ENCODE measurements at regions not wholly inside any gene's neighbourhood (a gene's known extent, or its start where the extent isn't known, plus 50 kb on each side); places are given as distances from the start of the nearest gene placed in this dataset.

GRCh38 chr11:109071262-109071661 is 350.7 kb upstream of the C11orf87 start:
- intact Hi-C loops (cut with micrococcal nuclease), result no loop called here
- no peak for ATAC-seq
- DNase-seq (ENCODE audit: low read depth, low spot score), result no peak
- RAD21 ChIA-PET (ENCODE audit: low non-redundant PET in 1 of 2, low total read pairs in 2 of 2, uncharacterized antibody in 2 of 2, unreplicated experiment in 2 of 2), result no interaction called here
- POLR2A ChIA-PET, result no interaction called here
- no peak overlapping the region for H2AFZ ChIP-seq (ENCODE audit: low read depth, low read length, poor library complexity, severe bottlenecking)
- no peaks in the 10 kb centered on the region for H3K4me1 ChIP-seq (ENCODE audit: control insufficient read depth in 1 of 2, insufficient read depth in 2 of 2, low read length in 2 of 2)
- no peak overlapping the region for H3K4me2 ChIP-seq (ENCODE audit: low read length)
- no peaks in the 10 kb centered on the region for H3K79me2 ChIP-seq (ENCODE audit: insufficient read depth, low read length)
- no peaks in the 10 kb centered on the region for H3K27me3 ChIP-seq (ENCODE audit: insufficient read depth, low read length)
- no peaks in the 10 kb centered on the region for H3K9me2 ChIP-seq (ENCODE audit: insufficient read depth)
- TF ChIP-seq POLR2AphosphoS5 (IDR thresholded peaks at IDR 0.05; ENCODE audit: low read depth, low read length), result no peak
- no peak for TF ChIP-seq POLR2A (IDR thresholded peaks at IDR 0.05; ENCODE audit: borderline replicate concordance, extremely low read depth, insufficient read depth, insufficient read length)
- TF ChIP-seq SP1 (IDR thresholded peaks at IDR 0.05; ENCODE audit: low read depth), result no peak
- no TSS peak for BruUV-seq (replicated peaks)
- H3K36me3 ChIP-seq (ENCODE audit: control insufficient read depth in 1 of 2, insufficient read depth in 2 of 2, low read length in 2 of 2), result no peaks in the 10 kb centered on the region
- no peak overlapping the region for H3K4me3 ChIP-seq (replicated peaks in 1 of 2; ENCODE audit: low read depth in 1 of 2, low read length in 2 of 2)
- H3K27ac ChIP-seq (ENCODE audit: low read depth, low read length), result no peak overlapping the region
- H3K9ac ChIP-seq (ENCODE audit: low read length), result no peak overlapping the region
- H3K9me3 ChIP-seq (ENCODE audit: control insufficient read depth in 1 of 2, insufficient read depth in 1 of 2, low read depth in 1 of 2, low read length in 2 of 2), result no peaks in the 10 kb centered on the region
- CTCF ChIA-PET, result no interaction called here
- no peaks in the 10 kb centered on the region for H4K20me1 ChIP-seq (ENCODE audit: insufficient read depth)

- Histone ChIP-seq H3K9ac (ENCODE audit: low read length) (no peak overlapping the region), H3K4me2 (ENCODE audit: low read length) (no peak overlapping the region), H3K36me3 (ENCODE audit: control insufficient read depth in 1 of 2, insufficient read depth in 2 of 2, low read length in 2 of 2) (no peaks in the 10 kb centered on the region), H4K20me1 (ENCODE audit: insufficient read depth) (no peaks in the 10 kb centered on the region), H3K79me2 (ENCODE audit: insufficient read depth, low read length) (no peaks in the 10 kb centered on the region), H3K4me3 (replicated peaks in 1 of 2; ENCODE audit: low read depth in 1 of 2, low read length in 2 of 2) (no peak overlapping the region), H3K4me1 (ENCODE audit: control insufficient read depth in 1 of 2, insufficient read depth in 2 of 2, low read length in 2 of 2) (no peaks in the 10 kb centered on the region), H3K27ac (ENCODE audit: low read depth, low read length) (no peak overlapping the region), H3K9me2 (ENCODE audit: insufficient read depth) (no peaks in the 10 kb centered on the region), H3K9me3 (ENCODE audit: control insufficient read depth in 1 of 2, insufficient read depth in 1 of 2, low read depth in 1 of 2, low read length in 2 of 2) (no peaks in the 10 kb centered on the region), H2AFZ (ENCODE audit: low read depth, low read length, poor library complexity, severe bottlenecking) (no peak overlapping the region), H3K27me3 (ENCODE audit: insufficient read depth, low read length) (no peaks in the 10 kb centered on the region)
- CTCF ChIA-PET, result no interaction called here
- BruUV-seq (replicated peaks), result no TSS peak
- POLR2A ChIA-PET, result no interaction called here
- TF ChIP-seq POLR2AphosphoS5 (IDR thresholded peaks at IDR 0.05; ENCODE audit: low read depth, low read length) (no peak), EGR1 (IDR thresholded peaks at IDR 0.05; ENCODE audit: low read depth) (no peak), POLR2A (IDR thresholded peaks at IDR 0.05; ENCODE audit: borderline replicate concordance, extremely low read depth, insufficient read depth, insufficient read length) (no peak), ATF3 (IDR thresholded peaks at IDR 0.05) (no peak), CTCF (IDR thresholded peaks at IDR 0.05 in 2 of 3, conservative IDR thresholded peaks at IDR 0.05 in 1 of 3; ENCODE audit: borderline replicate concordance in 1 of 3, insufficient read depth in 1 of 3, low read depth in 2 of 3, low read length in 2 of 3) (no peak), SIN3A (IDR thresholded peaks at IDR 0.05; ENCODE audit: low read depth) (no peak), REST (IDR thresholded peaks at IDR 0.05; ENCODE audit: low read depth) (no peak), JUND (IDR thresholded peaks at IDR 0.05) (no peak)
- intact Hi-C loops (cut with micrococcal nuclease), result no loop called here
- DNase-seq (ENCODE audit: low read depth, low spot score) (no peak), ATAC-seq (no peak)
- RAD21 ChIA-PET (ENCODE audit: low non-redundant PET in 1 of 2, low total read pairs in 2 of 2, uncharacterized antibody in 2 of 2, unreplicated experiment in 2 of 2), result no interaction called here
Observed at GRCh38 chr11:109071712-109072524, 350.1 kb upstream of the C11orf87 start.
